GM12878 (cell line): ENCODE measurements at regions not wholly inside any gene's neighbourhood (a gene's known extent, or its start where the extent isn't known, plus 50 kb on each side); places are given as distances from the start of the nearest gene placed in this dataset.

Source experiments
- ATAC-seq: fragments of 200-7000 bp; cut with Tn5 transposase; 3 replicates; pipeline ENCODE4 v1.9.1; 2020; ENCODE audit warnings: mild to moderate bottlenecking, moderate library complexity
- BruUV-seq: library from RNA; stranded (reverse); fragments of 400-500 nt; replicated peaks from 2 replicates; lab custom pipeline; 2021; lab: Mats Ljungman, UMichigan
- CTCF ChIA-PET: fragments of 300-600 bp; sonication (Branson Sonifier 250); formaldehyde crosslinking; extraction: SDS; loops from one replicate; lab custom pipeline; 2021; ENCODE audit warnings: inconsistent platforms; lab: Yijun Ruan, JAX
- POLR2A ChIA-PET: fragments of 350-600 bp; formaldehyde crosslinking; extraction: SDS; loops from one replicate; lab custom pipeline; 2021; ENCODE audit warnings: inconsistent platforms; lab: Charles Lee
- RAD21 ChIA-PET: fragments of 300-600 bp; sonication (Branson Sonifier 250); formaldehyde crosslinking; loops from one replicate; lab custom pipeline; 2023; ENCODE audit warnings: antibody characterized with exemption; ENCODE audit not compliant: unreplicated experiment; lab: Charles Lee
- SMC1A ChIA-PET: fragments of 300-600 bp; sonication (Branson Sonifier 250); formaldehyde crosslinking; loops from one replicate; lab custom pipeline; 2023; ENCODE audit not compliant: unreplicated experiment, uncharacterized antibody; lab: Charles Lee
- DNase-seq: peaks from one replicate; pipeline ENCODE4 v3.0.0-alpha.2; 2011; ENCODE audit warnings: low read depth, low spot score
- FAIRE-seq: peaks from 3 replicates; lab custom pipeline; 2011; peaks lifted over from hg19 to GRCh38; lab: Jason Lieb, UNC
- H2AFZ ChIP-seq: 2 replicates; pipeline ENCODE4 v1.6.0; 2011; ENCODE audit warnings: low read depth, low read length, control low read depth; ENCODE audit not compliant: control insufficient read depth
- H3K27ac ChIP-seq: 2 replicates; pipeline ENCODE4 v1.5.1; 2011; ENCODE audit warnings: control low read depth; ENCODE audit not compliant: control insufficient read depth, insufficient read depth
- H3K27me3 ChIP-seq, 2 experiments: replicated peaks in 1 of 2; 2 replicates each; pipeline versions ENCODE4 v1.6.0 to v1.6.1; 2011; ENCODE audit warnings: low read length in 1 of 2; ENCODE audit not compliant: control insufficient read depth in 2 of 2, insufficient read depth in 2 of 2
- H3K36me3 ChIP-seq, 2 experiments: 2 replicates each; pipeline ENCODE4 v1.5.1; 2011; ENCODE audit warnings: low read length in 1 of 2; ENCODE audit not compliant: control insufficient read depth in 2 of 2, insufficient read depth in 2 of 2
- H3K4me1 ChIP-seq: 2 replicates; pipeline ENCODE4 v1.6.1; 2011; ENCODE audit warnings: mild to moderate bottlenecking, low read length, moderate library complexity, mixed read lengths; ENCODE audit not compliant: control insufficient read depth, insufficient read depth
- H3K4me2 ChIP-seq: 2 replicates; pipeline ENCODE4 v1.6.0; 2011; ENCODE audit warnings: control low read depth; ENCODE audit not compliant: control insufficient read depth, insufficient read depth
- H3K4me3 ChIP-seq: fragments of 200-600 bp; sonication (generic); 2 replicates; pipeline ENCODE4 v1.5.1; 2016
- H3K79me2 ChIP-seq: 2 replicates; pipeline ENCODE4 v1.6.0; 2011; ENCODE audit warnings: low read length; ENCODE audit not compliant: control insufficient read depth, insufficient read depth
- H3K9ac ChIP-seq: 2 replicates; pipeline ENCODE4 v1.8.0; 2011; ENCODE audit warnings: low read length, control low read depth, mixed read lengths; ENCODE audit not compliant: control insufficient read depth, insufficient read depth
- H3K9me3 ChIP-seq: replicated peaks from 3 replicates; pipeline ENCODE4 v1.5.1; 2011; ENCODE audit warnings: mild to moderate bottlenecking, low read length; ENCODE audit not compliant: control insufficient read depth, insufficient read depth
- H4K20me1 ChIP-seq: 2 replicates; pipeline ENCODE4 v1.6.0; 2011; ENCODE audit not compliant: control insufficient read depth, insufficient read depth
- CHD2 ChIP-seq: IDR thresholded peaks from 2 replicates; pipeline ENCODE4 v1.6.1; 2011; ENCODE audit warnings: low read depth, low read length, improper control_type of control experiment, borderline replicate concordance
- CREB1 ChIP-seq: IDR thresholded peaks from 2 replicates; pipeline ENCODE4 v1.6.1; 2012; ENCODE audit warnings: low read depth, mild to moderate bottlenecking, inconsistent platforms
- ESRRA ChIP-seq: IDR thresholded peaks from 2 replicates; pipeline ENCODE4 v1.6.1; 2012; ENCODE audit warnings: mild to moderate bottlenecking, low read length, improper control_type of control experiment
- GABPA ChIP-seq: IDR thresholded peaks from 2 replicates; pipeline ENCODE4 v1.6.1; 2014; ENCODE audit warnings: antibody characterized with exemption, low read depth, mild to moderate bottlenecking, inconsistent platforms
- IKZF1 ChIP-seq: fragments of 450-650 bp; conservative IDR thresholded peaks from 2 replicates; pipeline ENCODE4 v1.6.1; 2017; ENCODE audit warnings: antibody characterized with exemption, mild to moderate bottlenecking
- IKZF2 ChIP-seq, 2 experiments: fragments of 450-650 bp; IDR thresholded peaks; 2 replicates each; pipeline ENCODE4 v1.6.1; 2017; ENCODE audit warnings: mild to moderate bottlenecking in 2 of 2, moderate library complexity in 2 of 2
- KAT2A ChIP-seq: conservative IDR thresholded peaks from 2 replicates; pipeline ENCODE4 v1.6.1; 2011; ENCODE audit warnings: low read depth, low read length; ENCODE audit not compliant: control insufficient read depth
- MEF2B ChIP-seq: fragments of 450-650 bp; IDR thresholded peaks from 2 replicates; pipeline ENCODE4 v1.6.1; 2018; ENCODE audit warnings: mild to moderate bottlenecking, moderate library complexity; ENCODE audit not compliant: partially characterized antibody, poor library complexity, severe bottlenecking
- MTA3 ChIP-seq: IDR thresholded peaks from 2 replicates; pipeline ENCODE4 v1.6.1; 2012; ENCODE audit warnings: low read length, inconsistent platforms, borderline replicate concordance
- RELB ChIP-seq: fragments of 450-650 bp; IDR thresholded peaks from 2 replicates; pipeline ENCODE4 v1.6.1; 2017; ENCODE audit warnings: low read depth, mild to moderate bottlenecking, moderate library complexity
- SRF ChIP-seq, 2 experiments: IDR thresholded peaks; 2 replicates each; pipeline ENCODE4 v1.6.1; 2011; ENCODE audit warnings: low read depth in 2 of 2, low read length in 2 of 2, mild to moderate bottlenecking in 1 of 2, moderate library complexity in 1 of 2
- YY1 ChIP-seq: IDR thresholded peaks from 2 replicates; pipeline ENCODE4 v1.6.1; 2011; ENCODE audit warnings: low read depth, mild to moderate bottlenecking, low read length
- ZNF207 ChIP-seq: fragments of 450-650 bp; IDR thresholded peaks from 2 replicates; pipeline ENCODE4 v1.6.1; 2014; ENCODE audit warnings: antibody characterized with exemption, mild to moderate bottlenecking, borderline replicate concordance
- ZNF217 ChIP-seq: fragments of 450-650 bp; IDR thresholded peaks from 2 replicates; pipeline ENCODE4 v1.6.1; 2017; ENCODE audit warnings: antibody characterized with exemption, mild to moderate bottlenecking
- ZNF274 ChIP-seq: IDR thresholded peaks from one replicate; pipeline ENCODE4 v1.8.0; 2011; ENCODE audit not compliant: insufficient read length, insufficient read depth
- ZNF384 ChIP-seq: IDR thresholded peaks from 2 replicates; pipeline ENCODE4 v1.6.1; 2012; ENCODE audit warnings: low read depth, mild to moderate bottlenecking, low read length, improper control_type of control experiment, borderline replicate concordance
- WGBS: methylation state at CpG from one replicate; pipeline ENCODE4 v1.1.6; 2016; ENCODE audit warnings: low lambda C conversion rate; ENCODE audit not compliant: insufficient replicate concordance, insufficient coverage; ENCODE audit errors: missing lambda C conversion rate; 5-methylcytosine and 5-hydroxymethylcytosine counted together
- in situ Hi-C: fragments of 300-500 bp; cut with MboI; formaldehyde crosslinking; loops from 9 replicates; pipeline ENCODE4 v1.14.3; 2018; ENCODE audit warnings: mixed read lengths
- intact Hi-C: fragments of 100-400 bp; cut with micrococcal nuclease; formaldehyde crosslinking; loops from one replicate; pipeline ENCODE4 v1.14.2; 2022; ENCODE audit not compliant: unreplicated experiment
- TF ChIP-seq, protein P1 (sequence below): fragments of 450-650 bp; IDR thresholded peaks from 2 replicates; pipeline ENCODE4 v1.6.1; 2016; ENCODE audit warnings: mild to moderate bottlenecking

GRCh38 chr12:72872996-72873395 lies 600.8 kb downstream of the TRHDE start:
- no peaks in the 10 kb centered on the region for H3K36me3 ChIP-seq
- ChIA-PET POLR2A (no interaction called here), RAD21 (no interaction called here), CTCF (no interaction called here), SMC1A (no interaction called here)
- H3K79me2 ChIP-seq, result no peaks in the 10 kb centered on the region
- ATAC-seq, result no peak
- no peak for TF ChIP-seq RELB
- TF ChIP-seq GABPA, result no peak
- TF ChIP-seq IKZF2 (IDR thresholded peaks at IDR 0.05), result no peak
- TF ChIP-seq CHD2, result no peak
- TF ChIP-seq MEF2B, result no peak
- no peak for TF ChIP-seq ZNF207
- no peak for TF ChIP-seq SRF (IDR thresholded peaks at IDR 0.05; ENCODE audit: low read depth in 2 of 2, low read length in 2 of 2)
- TF ChIP-seq YY1, result no peak
- TF ChIP-seq MTA3, result no peak
- TF ChIP-seq, protein P1, sequence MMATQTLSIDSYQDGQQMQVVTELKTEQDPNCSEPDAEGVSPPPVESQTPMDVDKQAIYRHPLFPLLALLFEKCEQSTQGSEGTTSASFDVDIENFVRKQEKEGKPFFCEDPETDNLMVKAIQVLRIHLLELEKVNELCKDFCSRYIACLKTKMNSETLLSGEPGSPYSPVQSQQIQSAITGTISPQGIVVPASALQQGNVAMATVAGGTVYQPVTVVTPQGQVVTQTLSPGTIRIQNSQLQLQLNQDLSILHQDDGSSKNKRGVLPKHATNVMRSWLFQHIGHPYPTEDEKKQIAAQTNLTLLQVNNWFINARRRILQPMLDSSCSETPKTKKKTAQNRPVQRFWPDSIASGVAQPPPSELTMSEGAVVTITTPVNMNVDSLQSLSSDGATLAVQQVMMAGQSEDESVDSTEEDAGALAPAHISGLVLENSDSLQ, result no peak
- TF ChIP-seq KAT2A, result no peak
- no peak for TF ChIP-seq ZNF274
- TF ChIP-seq ZNF217, result no peak
- TF ChIP-seq ESRRA, result no peak
- TF ChIP-seq CREB1, result no peak
- TF ChIP-seq ZNF384, result no peak
- TF ChIP-seq IKZF1, result no peak
- FAIRE-seq, result no peak
- intact Hi-C loops, result no loop called here
- no peaks in the 10 kb centered on the region for H3K4me1 ChIP-seq
- H3K27ac ChIP-seq, result no peak overlapping the region
- no peak overlapping the region for H3K4me3 ChIP-seq
- H2AFZ ChIP-seq, result no peak overlapping the region
- 58% methylated on average over 7 of the region's 7 CpGs for WGBS
- no peak for DNase-seq
- H3K9me3 ChIP-seq, result no peaks in the 10 kb centered on the region
- in situ Hi-C loops, result no loop called here
- no peak overlapping the region for H3K9ac ChIP-seq
- H4K20me1 ChIP-seq, result no peaks in the 10 kb centered on the region
- no TSS peak for BruUV-seq
- H3K27me3 ChIP-seq, result no peaks in the 10 kb centered on the region
- H3K4me2 ChIP-seq, result no peak overlapping the region
